ENCODE measurements at regions not wholly inside any gene's neighbourhood (a gene's known extent, or its start where the extent isn't known, plus 50 kb on each side); places are given as distances from the start of the nearest gene placed in this dataset.

DNA sequence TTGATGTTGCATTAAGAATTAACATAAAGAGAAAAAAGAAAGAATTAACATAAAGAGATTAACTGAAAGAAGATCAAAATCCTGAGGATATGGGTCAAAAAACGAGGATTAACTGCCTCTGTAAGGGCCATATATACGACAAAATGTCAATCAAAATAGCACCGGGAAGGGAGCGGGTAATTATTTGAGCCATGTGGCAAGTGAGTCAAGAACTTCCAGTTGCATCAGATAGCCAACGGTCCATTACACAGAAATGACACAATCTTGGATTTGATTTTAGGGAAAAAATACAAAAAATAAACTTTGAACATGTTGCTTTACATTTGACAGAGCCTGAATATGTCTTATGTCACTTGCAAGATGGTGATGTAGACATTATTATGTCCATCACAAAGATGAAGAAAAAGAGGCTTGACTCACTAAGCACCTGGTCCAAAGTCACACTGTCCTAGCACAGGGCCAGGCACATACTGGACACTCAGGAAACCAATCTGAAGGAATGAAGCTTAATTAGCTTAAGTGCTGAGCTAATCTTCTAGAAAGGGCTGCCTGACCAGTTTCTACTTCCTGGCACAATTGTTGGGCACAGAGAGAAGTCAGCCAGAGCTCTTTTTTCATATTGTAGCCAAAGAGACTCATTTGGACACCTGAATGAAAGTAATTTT is 273.2 kb upstream of the PAPPA start:
- ATAC-seq (no peak), DNase-seq (no peak)
- Mint-ChIP-seq H3K36me3 (ENCODE audit: low read depth) (no peaks in the 10 kb centered on the region), H3K4me3 (no peak overlapping the region), H3K4me1 (ENCODE audit: low read depth) (no peaks in the 10 kb centered on the region), H3K9me3 (no peaks in the 10 kb centered on the region), H3K27ac (no peak overlapping the region), H3K27me3 (no peaks in the 10 kb centered on the region)
- CTCF ChIA-PET = no interaction called here
- intact Hi-C loops (cut with micrococcal nuclease) = no loop called here
- POLR2A ChIA-PET = no interaction called here
- TF ChIP-seq CTCF (IDR thresholded peaks at IDR 0.05) = no peak

- POLR2A ChIA-PET = no interaction called here
- intact Hi-C loops (cut with micrococcal nuclease) = no loop called here
- ATAC-seq = no peak
- no peaks in the 10 kb centered on the region for H3K4me1 Mint-ChIP-seq (ENCODE audit: low read depth)
- no peaks in the 10 kb centered on the region for H3K36me3 Mint-ChIP-seq (ENCODE audit: low read depth)
- CTCF ChIA-PET = no interaction called here
- H3K9me3 Mint-ChIP-seq = no peaks in the 10 kb centered on the region
- no peak for DNase-seq
- H3K27me3 Mint-ChIP-seq = no peaks in the 10 kb centered on the region
- no peak overlapping the region for H3K27ac Mint-ChIP-seq
- no peak overlapping the region for H3K4me3 Mint-ChIP-seq
- TF ChIP-seq CTCF (IDR thresholded peaks at IDR 0.05) = no peak
Observed at GRCh38 chr9:115882911-115883310, 270.7 kb upstream of the PAPPA start.

DNA sequence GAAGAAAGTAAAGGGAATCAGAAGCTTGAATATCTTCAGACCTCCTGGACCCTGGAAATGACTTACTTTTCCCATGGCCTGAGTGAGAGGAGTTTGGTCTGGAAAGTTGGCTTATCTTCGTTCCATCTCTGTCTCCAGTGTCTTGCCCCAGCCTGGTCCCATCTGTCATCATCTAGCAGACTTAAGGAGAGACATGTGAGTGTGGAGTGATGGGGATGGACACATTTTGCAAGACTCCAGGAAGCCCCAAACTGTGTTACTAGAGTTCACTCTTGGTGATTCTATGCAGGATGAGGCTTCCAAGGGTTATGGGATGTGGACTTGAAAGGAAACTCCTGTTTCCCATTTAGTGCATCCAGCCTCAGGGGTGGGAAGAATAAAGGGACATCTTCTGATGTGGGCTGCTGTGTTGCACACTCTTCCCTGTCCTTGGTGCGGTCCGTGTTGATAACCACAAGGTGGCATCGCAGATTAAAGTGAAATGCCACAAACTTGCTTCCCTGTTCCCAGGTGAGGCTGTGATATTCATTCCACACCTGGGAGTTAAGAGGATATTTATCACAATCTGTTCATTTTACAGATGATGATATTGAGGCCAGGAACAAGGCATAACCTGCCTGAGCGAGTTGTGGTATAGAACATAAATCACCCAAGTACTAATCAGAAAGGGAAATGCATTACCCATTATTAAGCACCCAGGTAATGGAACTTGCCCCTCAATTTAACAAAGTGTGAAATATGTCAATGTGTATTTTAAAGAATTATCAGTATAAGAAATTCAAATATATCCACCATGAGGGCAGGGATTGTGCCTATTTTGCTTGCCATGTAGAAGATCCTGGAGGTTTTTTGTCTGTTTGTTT is 269.9 kb upstream of the PAPPA start:
- intact Hi-C loops (cut with micrococcal nuclease) = no loop called here
- H3K36me3 Mint-ChIP-seq (ENCODE audit: low read depth) = no peaks in the 10 kb centered on the region
- ChIA-PET CTCF (no interaction called here), POLR2A (no interaction called here)
- no peak for DNase-seq
- H3K9me3 Mint-ChIP-seq = no peaks in the 10 kb centered on the region
- no peaks in the 10 kb centered on the region for H3K4me1 Mint-ChIP-seq (ENCODE audit: low read depth)
- TF ChIP-seq CTCF (IDR thresholded peaks at IDR 0.05) = no peak
- H3K4me3 Mint-ChIP-seq = no peak overlapping the region
- H3K27me3 Mint-ChIP-seq = no peaks in the 10 kb centered on the region
- H3K27ac Mint-ChIP-seq = no peak overlapping the region
- ATAC-seq = no peak

DNA sequence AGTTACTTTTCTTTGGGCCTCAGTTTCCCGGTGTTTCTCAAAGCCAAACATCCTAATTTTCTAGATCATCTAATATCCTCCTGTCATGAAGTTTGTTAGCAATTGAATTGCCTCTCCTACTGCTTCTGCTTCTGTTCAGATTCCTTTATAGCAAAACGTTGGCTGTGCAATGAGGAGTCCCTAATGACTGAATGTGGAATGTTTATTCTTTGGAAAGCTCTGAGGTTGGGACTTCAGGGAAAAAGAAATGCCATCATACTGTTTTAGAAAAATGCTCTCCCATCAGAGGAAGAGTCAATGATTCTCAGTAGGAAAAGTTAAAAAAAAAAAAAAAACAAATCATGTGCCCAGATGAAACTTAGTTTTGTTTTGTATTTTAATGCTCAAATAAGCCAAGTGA is 268.7 kb upstream of the PAPPA start:
- POLR2A ChIA-PET = no interaction called here
- intact Hi-C loops (cut with micrococcal nuclease) = no loop called here
- DNase-seq (no peak), ATAC-seq (no peak)
- H3K4me3 Mint-ChIP-seq = no peak overlapping the region
- no peaks in the 10 kb centered on the region for H3K36me3 Mint-ChIP-seq (ENCODE audit: low read depth)
- H3K27me3 Mint-ChIP-seq = no peaks in the 10 kb centered on the region
- H3K9me3 Mint-ChIP-seq = no peaks in the 10 kb centered on the region
- no peaks in the 10 kb centered on the region for H3K4me1 Mint-ChIP-seq (ENCODE audit: low read depth)
- CTCF ChIA-PET = no interaction called here
- TF ChIP-seq CTCF (IDR thresholded peaks at IDR 0.05) = no peak
- no peak overlapping the region for H3K27ac Mint-ChIP-seq

DNA sequence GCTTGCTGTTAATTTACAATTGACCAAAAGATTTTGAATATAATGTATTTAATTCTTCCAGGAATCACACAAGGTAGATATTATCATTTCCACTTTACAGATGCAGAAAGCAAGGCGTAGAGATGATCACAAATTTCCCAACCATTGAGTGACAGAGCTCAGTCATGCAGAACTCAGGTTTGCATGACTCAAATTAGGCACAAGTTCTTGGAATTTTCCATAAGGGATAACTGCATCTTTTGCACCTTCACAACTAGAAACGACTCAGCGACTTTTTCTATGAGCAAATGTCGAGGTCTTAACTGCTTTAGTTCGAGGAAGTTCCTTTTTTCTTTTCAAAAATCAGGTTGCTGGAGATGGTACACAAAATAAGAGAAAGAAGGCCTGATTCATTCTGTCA is 265.5 kb upstream of the PAPPA start:
- no peak overlapping the region for H3K27ac Mint-ChIP-seq
- ATAC-seq (no peak), DNase-seq (no peak)
- intact Hi-C loops (cut with micrococcal nuclease) = no loop called here
- H3K36me3 Mint-ChIP-seq (ENCODE audit: low read depth) = no peaks in the 10 kb centered on the region
- POLR2A ChIA-PET = no interaction called here
- TF ChIP-seq CTCF (IDR thresholded peaks at IDR 0.05) = no peak
- H3K4me1 Mint-ChIP-seq (ENCODE audit: low read depth) = no peaks in the 10 kb centered on the region
- H3K9me3 Mint-ChIP-seq = no peaks in the 10 kb centered on the region
- no peaks in the 10 kb centered on the region for H3K27me3 Mint-ChIP-seq
- no peak overlapping the region for H3K4me3 Mint-ChIP-seq
- CTCF ChIA-PET = no interaction called here

All from activated CD8-positive, alpha-beta T cell treated with anti-CD3 and anti-CD28 coated beads for 36 hours (primary cell).